Kidney epithelial cell (primary cell): ENCODE measurements at regions not wholly inside any gene's neighbourhood (a gene's known extent, or its start where the extent isn't known, plus 50 kb on each side); places are given as distances from the start of the nearest gene placed in this dataset.

Source experiments
- DNase-seq: peaks from one replicate; pipeline ENCODE4 v3.0.0-alpha.2; 2010; ENCODE audit warnings: low read depth
- H3K27me3 ChIP-seq: 2 replicates; pipeline ENCODE4 v1.6.0; 2011; ENCODE audit warnings: low read length; ENCODE audit not compliant: control insufficient read depth, insufficient read depth
- H3K36me3 ChIP-seq: 2 replicates; pipeline ENCODE4 v1.5.1; 2011; ENCODE audit warnings: low read length; ENCODE audit not compliant: control insufficient read depth, insufficient read depth
- H3K4me3 ChIP-seq: 2 replicates; pipeline ENCODE4 v1.5.1; 2011; ENCODE audit warnings: low read depth, mild to moderate bottlenecking, control low read depth, low read length
- TF ChIP-seq, protein P1 (sequence below): IDR thresholded peaks from 2 replicates; pipeline ENCODE4 v1.5.1; 2011; ENCODE audit warnings: mild to moderate bottlenecking, moderate library complexity, low read length, control low read depth, inconsistent platforms; ENCODE audit not compliant: insufficient read depth, poor library complexity, severe bottlenecking

DNA sequence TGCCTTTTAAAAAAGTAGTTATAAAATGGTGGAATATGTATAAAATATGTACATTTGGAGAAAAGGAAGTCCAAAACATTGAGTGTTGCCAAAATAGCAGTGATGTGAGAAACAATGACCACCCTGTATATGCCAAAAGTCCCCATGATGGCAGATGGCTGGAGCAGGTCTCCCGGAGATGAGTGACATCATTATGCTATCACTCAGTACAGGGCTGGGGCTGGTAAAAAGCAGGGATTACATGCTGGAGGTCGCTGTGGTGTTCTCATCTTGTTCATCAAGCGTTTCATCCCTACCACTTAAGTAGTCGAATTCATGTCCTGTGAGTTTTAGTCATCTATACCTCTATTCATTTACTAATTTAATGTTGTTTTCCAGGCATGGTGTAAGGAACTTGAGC lies 315.3 kb upstream of the SLC35B3 start:
- TF ChIP-seq, protein P1, sequence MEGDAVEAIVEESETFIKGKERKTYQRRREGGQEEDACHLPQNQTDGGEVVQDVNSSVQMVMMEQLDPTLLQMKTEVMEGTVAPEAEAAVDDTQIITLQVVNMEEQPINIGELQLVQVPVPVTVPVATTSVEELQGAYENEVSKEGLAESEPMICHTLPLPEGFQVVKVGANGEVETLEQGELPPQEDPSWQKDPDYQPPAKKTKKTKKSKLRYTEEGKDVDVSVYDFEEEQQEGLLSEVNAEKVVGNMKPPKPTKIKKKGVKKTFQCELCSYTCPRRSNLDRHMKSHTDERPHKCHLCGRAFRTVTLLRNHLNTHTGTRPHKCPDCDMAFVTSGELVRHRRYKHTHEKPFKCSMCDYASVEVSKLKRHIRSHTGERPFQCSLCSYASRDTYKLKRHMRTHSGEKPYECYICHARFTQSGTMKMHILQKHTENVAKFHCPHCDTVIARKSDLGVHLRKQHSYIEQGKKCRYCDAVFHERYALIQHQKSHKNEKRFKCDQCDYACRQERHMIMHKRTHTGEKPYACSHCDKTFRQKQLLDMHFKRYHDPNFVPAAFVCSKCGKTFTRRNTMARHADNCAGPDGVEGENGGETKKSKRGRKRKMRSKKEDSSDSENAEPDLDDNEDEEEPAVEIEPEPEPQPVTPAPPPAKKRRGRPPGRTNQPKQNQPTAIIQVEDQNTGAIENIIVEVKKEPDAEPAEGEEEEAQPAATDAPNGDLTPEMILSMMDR = no peak
- Histone ChIP-seq H3K4me3 (no peak overlapping the region), H3K36me3 (no peaks in the 10 kb centered on the region), H3K27me3 (no peaks in the 10 kb centered on the region)
- no peak for DNase-seq

DNA sequence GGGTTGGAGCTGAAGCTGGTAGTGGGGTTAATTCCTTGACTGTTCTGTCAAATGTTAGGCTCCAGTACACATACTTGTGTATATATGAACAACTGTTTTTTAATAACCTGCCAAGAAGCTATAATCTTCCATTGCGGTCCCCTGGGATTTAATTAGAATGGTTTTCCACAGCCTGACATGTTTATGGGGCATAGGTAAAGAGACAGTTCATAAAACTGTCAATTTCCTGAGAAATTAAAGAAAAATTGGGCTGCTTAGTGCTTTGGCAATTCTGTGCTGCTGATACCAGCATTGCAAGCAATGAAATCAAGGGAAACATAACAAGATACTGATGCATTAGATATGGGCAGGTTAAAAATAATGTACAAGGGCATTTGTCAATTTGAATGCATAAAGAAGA lies 314.1 kb upstream of the SLC35B3 start:
- TF ChIP-seq, protein P1 = no peak
- Histone ChIP-seq H3K27me3 (no peaks in the 10 kb centered on the region), H3K36me3 (no peaks in the 10 kb centered on the region), H3K4me3 (no peak overlapping the region)
- DNase-seq = no peak

DNA sequence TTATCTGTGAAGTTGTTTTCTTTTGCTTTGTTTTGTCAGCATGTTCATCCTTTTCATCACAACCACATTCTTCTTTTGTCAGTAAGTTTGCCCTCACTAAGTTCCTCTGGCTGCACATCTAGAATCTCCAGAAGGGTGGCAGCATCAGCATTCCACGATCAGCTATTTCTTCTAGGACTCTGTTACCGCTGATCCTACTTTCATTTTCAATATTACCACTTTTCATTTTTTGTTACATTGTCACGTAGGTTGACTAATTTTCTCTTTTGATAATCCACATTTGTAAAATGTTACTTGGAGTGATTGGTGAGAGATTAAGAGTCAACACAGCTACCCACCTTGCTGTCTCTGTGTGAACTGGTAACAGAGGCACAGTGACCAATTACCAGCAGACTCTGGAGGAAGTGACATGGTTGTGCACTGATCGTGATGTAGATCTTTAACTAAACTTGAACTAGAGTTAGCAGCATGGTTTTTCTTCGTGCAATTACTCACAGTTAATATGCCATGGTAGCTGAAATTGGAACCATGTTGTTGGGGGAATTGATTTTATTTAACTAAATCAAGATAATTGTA lies 307.9 kb upstream of the SLC35B3 start:
- Histone ChIP-seq H3K36me3 (no peaks in the 10 kb centered on the region), H3K4me3 (no peak overlapping the region), H3K27me3 (no peaks in the 10 kb centered on the region)
- no peak for DNase-seq
- TF ChIP-seq, protein P1 = no peak

DNA sequence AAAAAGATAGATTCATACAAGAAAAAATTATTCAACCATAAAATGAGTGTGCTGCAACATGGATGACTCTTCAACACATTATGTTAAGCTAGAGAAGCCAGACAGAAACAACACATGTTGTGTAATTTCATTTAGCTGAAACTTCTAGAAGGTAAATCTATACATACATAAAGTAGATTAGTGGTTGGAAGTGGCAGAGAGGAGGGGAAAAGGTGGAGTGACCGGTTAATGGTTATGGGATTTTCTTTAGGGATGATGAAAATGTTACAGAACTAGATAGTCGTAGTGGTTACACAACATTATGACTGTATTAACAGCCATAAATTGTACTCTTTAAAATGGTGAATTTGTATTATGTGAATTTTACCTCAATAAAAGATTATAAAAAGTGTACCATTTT lies 304.1 kb upstream of the SLC35B3 start:
- no peak for DNase-seq
- TF ChIP-seq, protein P1 = no peak

DNA sequence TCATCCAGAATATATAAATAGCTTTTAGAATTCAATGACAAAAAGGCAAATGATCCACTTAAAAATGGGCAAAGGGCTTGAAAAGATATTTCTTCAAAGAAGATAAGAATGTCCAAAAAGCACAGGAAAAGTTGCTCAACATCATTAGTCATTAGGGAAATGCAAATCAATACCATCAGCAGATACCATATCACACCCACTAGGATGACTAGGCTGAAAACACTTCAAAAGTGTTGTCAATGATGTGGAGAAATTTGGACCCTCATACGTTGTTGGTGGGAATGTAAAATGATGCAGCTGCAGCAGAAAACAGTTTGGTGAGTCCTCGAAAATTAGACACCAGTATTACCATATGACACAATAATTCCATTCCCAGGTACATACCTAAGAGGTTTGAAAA lies 303.6 kb upstream of the SLC35B3 start:
- Histone ChIP-seq H3K36me3 (no peaks in the 10 kb centered on the region), H3K4me3 (no peak overlapping the region), H3K27me3 (no peaks in the 10 kb centered on the region)
- TF ChIP-seq, protein P1 = no peak
- DNase-seq = no peak

More for the DNA sequence above, 304.1 kb upstream of the SLC35B3 start:
- Histone ChIP-seq H3K27me3 (no peaks in the 10 kb centered on the region), H3K4me3 (no peak overlapping the region), H3K36me3 (no peaks in the 10 kb centered on the region)

DNA sequence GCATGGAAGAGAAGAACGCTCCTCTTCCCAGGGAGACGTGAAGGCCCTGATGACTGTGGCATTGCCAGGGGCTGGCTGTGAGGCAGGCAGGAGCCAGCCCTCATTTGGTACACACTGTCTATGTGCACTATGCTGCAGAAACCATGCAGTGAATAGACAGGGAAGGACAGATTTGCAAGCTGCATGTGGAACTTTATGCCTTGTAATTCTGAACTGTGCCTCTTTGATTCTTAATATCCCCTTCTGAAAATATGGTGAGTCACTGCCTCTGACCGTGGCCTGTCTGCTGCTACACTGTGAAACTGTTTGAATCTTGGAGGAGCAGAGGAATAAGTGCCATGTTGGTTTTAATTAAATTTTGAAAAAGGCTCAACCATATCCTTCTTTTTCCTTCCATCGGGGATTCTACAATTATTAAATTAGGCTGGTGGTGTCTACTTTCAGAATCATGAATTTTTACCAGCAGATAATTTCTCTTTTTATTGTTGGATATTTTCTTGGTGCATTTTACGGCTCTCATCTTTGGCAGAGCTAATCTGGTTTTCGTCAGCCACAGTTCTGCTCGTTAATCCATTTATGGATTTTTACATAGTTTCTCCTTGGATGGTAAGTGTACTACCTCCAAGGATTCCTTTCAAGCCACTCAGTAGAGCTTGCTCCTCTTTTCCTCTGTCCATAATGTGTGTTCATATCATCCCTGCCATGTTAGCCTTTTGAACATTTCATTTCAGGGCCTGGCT lies 301.0 kb upstream of the SLC35B3 start:
- H3K36me3 ChIP-seq = no peaks in the 10 kb centered on the region
- H3K4me3 ChIP-seq = no peak overlapping the region
- H3K27me3 ChIP-seq = no peaks in the 10 kb centered on the region
- DNase-seq = no peak
- TF ChIP-seq, protein P1 = no peak
